ENCODE measurements at regions not wholly inside any gene's neighbourhood (a gene's known extent, or its start where the extent isn't known, plus 50 kb on each side); places are given as distances from the start of the nearest gene placed in this dataset.

DNA sequence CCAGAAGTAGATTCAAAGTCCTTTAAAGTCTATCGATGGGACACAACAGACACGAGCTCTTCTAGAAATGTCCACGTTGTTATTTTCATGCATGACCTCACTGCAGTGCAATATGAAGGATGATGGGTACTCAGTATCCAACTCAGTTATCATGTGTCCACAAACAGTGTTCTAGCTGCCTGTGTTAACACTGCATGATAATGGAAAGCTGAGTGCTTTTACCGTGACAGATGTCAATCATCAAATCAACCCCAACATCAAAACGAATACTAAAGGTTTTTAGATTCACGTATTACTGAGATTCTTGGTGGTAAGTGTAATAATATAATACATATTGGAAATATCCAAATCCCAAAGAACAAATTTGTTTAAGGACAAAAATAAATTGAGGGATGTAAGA, 394.8 kb upstream of the TENM3 start:
- Histone ChIP-seq H3K18ac (ENCODE audit: low read depth in 1 of 2, low read length in 2 of 2) (no peak overlapping the region), H3K9ac (ENCODE audit: low read length) (no peak overlapping the region), H3K23ac (ENCODE audit: low read length in 2 of 2) (no peak overlapping the region), H4K8ac (ENCODE audit: low read length) (no peak overlapping the region), H3K4me2 (ENCODE audit: low read length, poor library complexity, severe bottlenecking) (no peak overlapping the region), H2BK5ac (ENCODE audit: low read depth, low read length, poor library complexity, severe bottlenecking) (no peak overlapping the region), H2AK5ac (ENCODE audit: low read length, severe bottlenecking) (no peak overlapping the region), H3K27me3 (ENCODE audit: control insufficient read depth in 1 of 2, insufficient read depth in 1 of 2, low read length in 2 of 2) (no peaks in the 10 kb centered on the region), H2BK12ac (ENCODE audit: low read length in 2 of 2) (no peak overlapping the region), H3K36me3 (ENCODE audit: control insufficient read depth in 1 of 2, insufficient read depth in 2 of 2, low read depth in 1 of 2, low read length in 2 of 2) (no peaks in the 10 kb centered on the region), H3K79me1 (replicated peaks; ENCODE audit: low read length, poor library complexity, severe bottlenecking) (no peaks in the 10 kb centered on the region), H2AFZ (ENCODE audit: low read depth, low read length) (no peak overlapping the region), H3K9me3 (ENCODE audit: control insufficient read depth, low read length) (no peaks in the 10 kb centered on the region), H3K4me1 (ENCODE audit: control insufficient read depth, insufficient read depth, low read depth, low read length) (no peaks in the 10 kb centered on the region), H3K4ac (ENCODE audit: low read depth in 1 of 2, low read length in 2 of 2) (no peak overlapping the region), H2BK15ac (ENCODE audit: low read depth, poor library complexity, severe bottlenecking) (no peak overlapping the region), H3K4me3 (ENCODE audit: insufficient read depth in 1 of 2, low read depth in 1 of 2, low read length in 2 of 2) (no peak overlapping the region), H2BK120ac (ENCODE audit: low read depth, low read length) (no peak overlapping the region), H4K91ac (ENCODE audit: low read length) (no peak overlapping the region), H3K27ac (ENCODE audit: low read length, poor library complexity, severe bottlenecking) (no peak overlapping the region), H3K14ac (ENCODE audit: low read length in 2 of 2) (no peak overlapping the region)
- WGBS = 90% methylated on average over 3 of the region's 6 CpGs
- DNase-seq = no peak

DNA sequence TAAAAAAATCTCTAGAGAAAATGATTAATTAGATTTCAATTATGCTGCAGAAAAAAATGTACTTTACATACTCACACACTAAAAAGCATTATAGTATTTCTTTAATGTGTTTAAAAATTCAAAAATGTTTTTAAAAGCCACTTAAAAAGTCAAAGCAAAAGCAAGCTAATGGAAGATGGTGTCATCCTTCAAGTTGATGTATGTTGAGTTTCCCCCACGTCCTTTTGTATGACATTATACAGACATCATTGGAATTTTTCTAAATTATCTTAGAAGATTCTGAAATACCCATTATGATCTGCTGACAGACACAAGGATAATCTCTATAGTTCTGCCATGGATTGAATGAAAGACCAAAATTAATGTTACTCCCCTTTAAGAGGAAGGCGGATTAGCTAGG, 393.7 kb upstream of the TENM3 start:
- no peak overlapping the region for H3K23ac ChIP-seq (ENCODE audit: low read length in 2 of 2)

DNA sequence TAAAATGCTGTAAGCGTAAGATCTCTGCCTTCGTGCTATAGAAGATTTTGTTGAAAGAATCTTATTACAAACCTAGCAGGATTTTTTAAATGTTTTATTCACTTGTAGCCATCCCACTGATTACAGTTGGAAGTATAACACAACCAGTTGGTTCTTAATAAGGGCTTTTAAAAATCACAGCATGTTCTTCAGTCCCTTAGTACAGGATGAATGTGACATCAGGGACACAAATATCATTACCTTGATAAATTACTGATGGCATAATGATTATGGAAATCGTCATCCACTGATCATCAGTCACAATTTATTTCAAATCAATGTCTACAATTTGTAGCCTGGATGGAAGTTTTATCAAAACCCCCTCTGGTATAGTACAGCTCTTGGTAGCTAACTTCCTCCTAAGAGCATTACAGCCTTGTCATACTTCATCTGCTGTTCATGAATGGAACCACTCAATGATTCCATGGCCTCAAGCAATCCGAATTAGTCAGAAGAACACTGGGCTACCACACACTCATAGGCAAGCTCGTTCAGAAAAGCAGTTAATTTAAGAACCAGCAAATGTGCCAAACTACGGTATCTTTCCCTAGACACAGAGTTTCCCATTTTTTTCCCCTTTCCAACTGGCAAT, 389.2 kb upstream of the TENM3 start:
- H2AK5ac ChIP-seq (ENCODE audit: low read length, severe bottlenecking) = no peak overlapping the region
- no peaks in the 10 kb centered on the region for H3K4me1 ChIP-seq (ENCODE audit: control insufficient read depth, insufficient read depth, low read depth, low read length)
- no peak overlapping the region for H2BK15ac ChIP-seq (ENCODE audit: low read depth, poor library complexity, severe bottlenecking)
- H3K14ac ChIP-seq (ENCODE audit: low read length in 2 of 2) = no peak overlapping the region
- H4K91ac ChIP-seq (ENCODE audit: low read length) = no peak overlapping the region
- no peak overlapping the region for H3K4me2 ChIP-seq (ENCODE audit: low read length, poor library complexity, severe bottlenecking)
- H2BK5ac ChIP-seq (ENCODE audit: low read depth, low read length, poor library complexity, severe bottlenecking) = no peak overlapping the region
- H3K36me3 ChIP-seq (ENCODE audit: control insufficient read depth in 1 of 2, insufficient read depth in 2 of 2, low read depth in 1 of 2, low read length in 2 of 2) = no peaks in the 10 kb centered on the region
- 58% methylated on average over 4 of the region's 6 CpGs for WGBS
- H3K9me3 ChIP-seq (ENCODE audit: control insufficient read depth, low read length) = no peaks in the 10 kb centered on the region
- H2AFZ ChIP-seq (ENCODE audit: low read depth, low read length) = no peak overlapping the region
- DNase-seq = no peak
- H2BK120ac ChIP-seq (ENCODE audit: low read depth, low read length) = no peak overlapping the region
- H3K23ac ChIP-seq (ENCODE audit: low read length in 2 of 2) = no peak overlapping the region
- H4K8ac ChIP-seq (ENCODE audit: low read length) = no peak overlapping the region
- no peak overlapping the region for H3K9ac ChIP-seq (ENCODE audit: low read length)
- H3K18ac ChIP-seq (ENCODE audit: low read depth in 1 of 2, low read length in 2 of 2) = no peak overlapping the region
- no peaks in the 10 kb centered on the region for H3K79me1 ChIP-seq (replicated peaks; ENCODE audit: low read length, poor library complexity, severe bottlenecking)
- H2BK12ac ChIP-seq (ENCODE audit: low read length in 2 of 2) = no peak overlapping the region
- H3K4me3 ChIP-seq (ENCODE audit: insufficient read depth in 1 of 2, low read depth in 1 of 2, low read length in 2 of 2) = no peak overlapping the region
- no peak overlapping the region for H3K27ac ChIP-seq (ENCODE audit: low read length, poor library complexity, severe bottlenecking)
- H3K27me3 ChIP-seq (ENCODE audit: control insufficient read depth in 1 of 2, insufficient read depth in 1 of 2, low read length in 2 of 2) = no peaks in the 10 kb centered on the region
- no peak overlapping the region for H3K4ac ChIP-seq (ENCODE audit: low read depth in 1 of 2, low read length in 2 of 2)

More for the DNA sequence above, 393.7 kb upstream of the TENM3 start:
- Histone ChIP-seq H3K36me3 (ENCODE audit: control insufficient read depth in 1 of 2, insufficient read depth in 2 of 2, low read depth in 1 of 2, low read length in 2 of 2) (no peaks in the 10 kb centered on the region), H3K27me3 (ENCODE audit: control insufficient read depth in 1 of 2, insufficient read depth in 1 of 2, low read length in 2 of 2) (no peaks in the 10 kb centered on the region), H4K91ac (ENCODE audit: low read length) (no peak overlapping the region), H2BK15ac (ENCODE audit: low read depth, poor library complexity, severe bottlenecking) (no peak overlapping the region), H4K8ac (ENCODE audit: low read length) (no peak overlapping the region), H2AK5ac (ENCODE audit: low read length, severe bottlenecking) (no peak overlapping the region), H3K14ac (ENCODE audit: low read length in 2 of 2) (no peak overlapping the region), H3K9ac (ENCODE audit: low read length) (no peak overlapping the region), H2BK120ac (ENCODE audit: low read depth, low read length) (no peak overlapping the region), H3K9me3 (ENCODE audit: control insufficient read depth, low read length) (no peaks in the 10 kb centered on the region), H3K4me1 (ENCODE audit: control insufficient read depth, insufficient read depth, low read depth, low read length) (no peaks in the 10 kb centered on the region), H3K79me1 (replicated peaks; ENCODE audit: low read length, poor library complexity, severe bottlenecking) (no peaks in the 10 kb centered on the region), H3K4me2 (ENCODE audit: low read length, poor library complexity, severe bottlenecking) (no peak overlapping the region), H2BK12ac (ENCODE audit: low read length in 2 of 2) (no peak overlapping the region), H3K18ac (ENCODE audit: low read depth in 1 of 2, low read length in 2 of 2) (no peak overlapping the region), H2AFZ (ENCODE audit: low read depth, low read length) (no peak overlapping the region), H3K27ac (ENCODE audit: low read length, poor library complexity, severe bottlenecking) (no peak overlapping the region), H3K4me3 (ENCODE audit: insufficient read depth in 1 of 2, low read depth in 1 of 2, low read length in 2 of 2) (no peak overlapping the region), H2BK5ac (ENCODE audit: low read depth, low read length, poor library complexity, severe bottlenecking) (no peak overlapping the region), H3K4ac (ENCODE audit: low read depth in 1 of 2, low read length in 2 of 2) (no peak overlapping the region)
- 91% methylated on average over 1 of the region's 2 CpGs for WGBS
- DNase-seq = no peak

- H2BK15ac ChIP-seq (ENCODE audit: low read depth, poor library complexity, severe bottlenecking) = no peak overlapping the region
- DNase-seq = no peak
- no peak overlapping the region for H2BK12ac ChIP-seq (ENCODE audit: low read length in 2 of 2)
- no peak overlapping the region for H2BK120ac ChIP-seq (ENCODE audit: low read depth, low read length)
- H3K9ac ChIP-seq (ENCODE audit: low read length) = no peak overlapping the region
- H2AFZ ChIP-seq (ENCODE audit: low read depth, low read length) = no peak overlapping the region
- no peak overlapping the region for H3K14ac ChIP-seq (ENCODE audit: low read length in 2 of 2)
- H3K4ac ChIP-seq (ENCODE audit: low read depth in 1 of 2, low read length in 2 of 2) = no peak overlapping the region
- H3K4me3 ChIP-seq (ENCODE audit: insufficient read depth in 1 of 2, low read depth in 1 of 2, low read length in 2 of 2) = no peak overlapping the region
- H2AK5ac ChIP-seq (ENCODE audit: low read length, severe bottlenecking) = no peak overlapping the region
- H3K36me3 ChIP-seq (ENCODE audit: control insufficient read depth in 1 of 2, insufficient read depth in 2 of 2, low read depth in 1 of 2, low read length in 2 of 2) = no peaks in the 10 kb centered on the region
- H4K8ac ChIP-seq (ENCODE audit: low read length) = no peak overlapping the region
- H3K27me3 ChIP-seq (ENCODE audit: control insufficient read depth in 1 of 2, insufficient read depth in 1 of 2, low read length in 2 of 2) = no peaks in the 10 kb centered on the region
- no peaks in the 10 kb centered on the region for H3K9me3 ChIP-seq (ENCODE audit: control insufficient read depth, low read length)
- H3K4me2 ChIP-seq (ENCODE audit: low read length, poor library complexity, severe bottlenecking) = no peak overlapping the region
- 71% methylated on average over 1 of the region's 1 CpG for WGBS
- no peak overlapping the region for H4K91ac ChIP-seq (ENCODE audit: low read length)
- H3K23ac ChIP-seq (ENCODE audit: low read length in 2 of 2) = no peak overlapping the region
- H3K79me1 ChIP-seq (replicated peaks; ENCODE audit: low read length, poor library complexity, severe bottlenecking) = no peaks in the 10 kb centered on the region
- no peak overlapping the region for H3K27ac ChIP-seq (ENCODE audit: low read length, poor library complexity, severe bottlenecking)
- no peaks in the 10 kb centered on the region for H3K4me1 ChIP-seq (ENCODE audit: control insufficient read depth, insufficient read depth, low read depth, low read length)
- H3K18ac ChIP-seq (ENCODE audit: low read depth in 1 of 2, low read length in 2 of 2) = no peak overlapping the region
- no peak overlapping the region for H2BK5ac ChIP-seq (ENCODE audit: low read depth, low read length, poor library complexity, severe bottlenecking)
Measured at GRCh38 chr4:181855307-181855706, 387.9 kb upstream of the TENM3 start.

Data from mesenchymal stem cell (in vitro differentiated cells and primary cell).